HG03060 (cell line): ENCODE measurements at regions not wholly inside any gene's neighbourhood (a gene's known extent, or its start where the extent isn't known, plus 50 kb on each side); places are given as distances from the start of the nearest gene placed in this dataset.
"Not testable (repeated sequence)": the region's sequence is repeated elsewhere in the genome, so short reads cannot be mapped to it uniquely, and the experiment has no call there.

Experiments
- ATAC-seq: cut with Tn5 transposase; IDR thresholded peaks from one replicate; pipeline ENCODE4 v1.9.1; 2021; ENCODE audit warnings: low read depth, moderate number of reproducible peaks; ENCODE audit not compliant: unreplicated experiment

DNA sequence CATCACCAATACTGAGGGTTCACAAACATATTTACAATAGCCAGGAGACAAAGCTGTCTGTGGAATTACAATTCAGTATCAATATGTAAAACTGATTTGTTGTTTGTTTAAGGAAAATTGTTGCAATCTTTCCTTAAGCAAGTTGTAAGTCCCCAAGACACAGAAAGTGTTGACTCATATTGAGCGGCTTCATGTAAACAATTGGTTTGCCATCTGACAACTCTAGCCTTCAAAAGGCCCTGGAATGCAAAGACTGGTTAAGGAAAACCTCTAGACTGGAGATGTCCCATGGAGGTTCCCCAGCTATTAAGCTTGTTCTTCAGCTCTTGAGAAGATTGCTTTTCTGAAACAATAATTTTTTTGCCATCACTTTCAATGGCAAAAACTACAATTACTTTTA is 283.7 kb upstream of the PROK2 start:
- no peak for ATAC-seq

DNA sequence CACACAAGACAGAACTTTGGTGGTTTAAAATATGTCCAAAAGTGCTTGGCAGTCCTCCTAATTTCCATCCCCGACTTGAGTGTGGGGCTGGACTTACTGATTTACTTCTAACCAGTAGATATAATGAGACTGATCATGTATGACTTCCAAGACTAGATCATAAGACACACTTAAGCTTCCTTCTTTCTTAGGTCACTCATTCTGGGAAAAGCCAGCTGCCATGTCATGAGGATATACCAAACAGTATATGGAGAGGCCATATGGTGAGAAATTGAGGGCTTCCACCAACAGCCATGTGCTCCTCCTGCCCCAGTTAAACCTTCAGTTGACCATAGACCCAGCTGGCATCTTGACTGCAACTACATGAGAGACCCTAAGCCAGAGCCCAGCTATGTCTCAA is 282.8 kb upstream of the PROK2 start:
- no peak for ATAC-seq

DNA sequence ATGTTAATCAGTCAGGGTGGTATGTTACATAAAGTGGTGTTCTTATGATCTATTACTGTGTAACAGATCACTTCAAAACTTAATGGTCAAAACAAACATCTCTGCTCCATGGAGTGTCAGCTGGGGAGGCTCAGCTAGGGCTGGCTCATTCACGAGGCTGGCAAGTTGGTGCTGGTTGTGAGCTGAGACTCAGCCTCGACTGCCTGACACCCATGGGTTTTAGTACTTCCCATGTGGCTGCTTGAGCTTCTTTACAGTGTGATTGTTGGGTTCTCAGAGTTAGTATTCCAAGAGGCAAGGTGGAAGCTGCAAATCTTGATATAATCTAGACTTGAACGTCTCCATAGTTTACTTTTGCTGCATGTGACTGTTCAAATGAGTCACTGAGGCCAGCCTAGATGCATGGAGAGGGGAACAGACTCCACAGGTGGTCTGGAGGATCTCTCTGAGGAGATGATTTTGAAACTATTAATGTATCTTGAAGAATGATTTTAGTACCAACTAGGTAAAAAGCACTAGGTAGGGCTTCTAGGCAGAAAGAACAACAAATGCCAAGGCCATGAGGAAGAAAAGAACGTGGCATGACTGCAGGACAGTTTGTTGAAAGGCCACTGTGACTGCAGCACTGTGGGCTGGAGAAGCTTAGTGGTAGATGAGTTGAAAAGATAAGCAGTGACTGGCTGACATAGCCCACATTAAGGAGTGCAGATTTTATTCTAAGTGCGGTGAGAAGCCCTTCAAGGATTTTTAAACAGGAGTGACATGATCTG is 281.1 kb upstream of the PROK2 start:
- ATAC-seq: no peak

DNA sequence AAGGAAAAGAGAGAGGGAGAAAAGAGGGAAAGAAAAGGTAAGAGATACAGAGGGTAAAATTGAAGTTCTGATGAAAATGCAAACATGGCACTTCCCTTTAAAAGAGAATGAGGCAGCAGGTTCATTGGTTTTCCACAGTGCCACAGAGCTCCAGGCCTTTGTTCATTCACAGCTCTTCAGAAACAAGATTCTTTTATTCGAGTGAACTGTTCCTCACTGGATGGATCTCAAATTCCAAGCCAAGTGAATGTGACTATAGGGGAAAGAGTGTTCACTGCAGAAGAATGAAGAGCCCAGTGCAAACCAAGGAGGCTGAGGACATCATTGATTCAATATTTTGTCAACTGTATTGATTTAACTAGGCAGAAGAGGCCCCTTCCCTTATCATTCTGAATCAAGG is 280.3 kb upstream of the PROK2 start:
- ATAC-seq: no peak

DNA sequence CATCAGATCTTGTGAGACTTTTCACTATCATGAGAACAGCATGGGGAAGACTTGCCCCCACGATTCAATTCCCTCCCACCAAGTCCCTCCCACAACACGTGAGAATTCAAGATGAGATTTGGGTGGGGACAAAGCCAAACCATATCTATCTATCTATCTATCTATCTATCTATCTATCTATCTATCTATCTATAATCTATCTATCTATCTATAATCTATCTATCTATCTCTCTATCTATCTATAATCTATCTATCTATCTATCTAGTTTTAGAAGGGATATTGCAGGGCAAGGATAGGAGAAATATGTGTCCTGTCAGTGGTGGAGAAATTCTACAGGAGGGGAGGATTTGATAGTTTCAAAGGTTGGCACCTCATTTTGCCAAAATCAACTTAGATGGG is 279.8 kb upstream of the PROK2 start:
- ATAC-seq: not testable (repeated sequence)

DNA sequence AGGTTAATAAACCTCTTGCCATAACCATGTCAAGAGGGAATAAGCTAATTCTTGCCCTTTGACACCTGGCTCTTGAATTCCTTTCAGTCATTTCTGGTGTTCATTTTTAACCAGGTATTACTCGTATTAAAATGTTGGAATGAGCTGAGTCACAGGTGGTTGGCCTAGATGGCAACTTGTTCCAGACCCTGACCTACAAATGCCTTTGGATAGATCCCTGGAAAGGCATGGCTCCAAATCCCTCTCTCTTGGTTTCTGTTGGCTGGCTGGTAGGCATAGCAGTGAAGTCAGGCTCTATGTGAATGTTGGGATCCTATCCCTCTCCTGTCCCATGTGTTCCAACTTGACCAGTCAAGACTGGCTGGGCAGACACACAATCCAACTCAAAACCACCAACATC is 277.1 kb upstream of the PROK2 start:
- ATAC-seq: no peak

DNA sequence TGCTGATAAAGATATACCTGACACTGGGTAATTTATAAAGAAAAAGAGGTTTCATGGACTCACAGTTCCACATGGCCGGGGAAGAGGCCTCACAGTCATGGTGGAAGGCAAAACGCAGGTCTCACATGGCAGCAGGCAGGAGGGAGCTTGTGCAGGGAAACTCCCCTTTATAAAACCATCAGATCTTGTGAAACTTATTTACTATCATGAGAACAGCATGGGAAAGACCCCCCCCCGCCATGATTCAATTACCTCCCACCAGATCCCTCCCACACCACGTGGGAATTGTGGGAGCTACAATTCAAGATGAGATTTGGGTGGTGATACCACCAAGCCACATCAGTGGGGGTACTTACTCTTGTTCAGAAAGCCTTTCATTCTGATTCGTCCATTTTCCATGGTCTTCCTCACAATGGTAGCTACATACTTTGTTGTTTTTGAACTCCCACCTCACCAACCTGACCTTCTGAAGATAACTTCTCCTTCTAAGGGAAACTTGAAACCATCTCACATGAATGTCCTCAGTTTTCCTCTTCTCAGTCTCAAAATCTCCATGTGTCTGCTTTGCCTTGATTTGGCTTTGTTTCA is 275.6 kb upstream of the PROK2 start:
- no peak for ATAC-seq

DNA sequence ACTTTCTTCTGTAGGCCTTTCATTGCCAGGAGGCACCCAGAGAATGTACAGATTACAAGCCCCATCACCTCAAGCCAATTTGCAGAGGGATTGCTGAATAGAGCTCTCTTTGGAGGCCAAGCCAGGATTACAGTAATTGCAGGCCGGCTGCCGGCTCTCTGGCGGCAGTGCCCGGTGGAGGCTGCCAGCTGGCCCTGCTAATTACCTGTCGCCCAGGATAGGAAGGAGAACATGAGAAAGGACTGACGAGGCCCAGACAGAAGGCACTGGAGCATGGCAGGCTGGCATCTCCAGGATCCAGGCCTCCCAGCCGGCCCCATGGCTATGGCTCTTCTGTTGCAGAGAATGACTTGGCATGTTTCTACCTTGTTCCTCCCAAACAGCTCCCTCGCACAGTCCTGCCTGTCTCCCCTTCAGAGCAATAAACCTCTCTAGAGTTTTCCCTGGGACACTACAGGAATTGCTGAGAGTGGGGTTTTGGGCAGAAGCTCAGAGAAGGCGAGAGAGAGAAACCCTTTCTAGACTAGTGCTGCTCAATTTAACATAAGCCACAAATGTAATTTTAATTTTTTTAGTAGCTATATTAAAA is 273.6 kb upstream of the PROK2 start:
- ATAC-seq: no peak

DNA sequence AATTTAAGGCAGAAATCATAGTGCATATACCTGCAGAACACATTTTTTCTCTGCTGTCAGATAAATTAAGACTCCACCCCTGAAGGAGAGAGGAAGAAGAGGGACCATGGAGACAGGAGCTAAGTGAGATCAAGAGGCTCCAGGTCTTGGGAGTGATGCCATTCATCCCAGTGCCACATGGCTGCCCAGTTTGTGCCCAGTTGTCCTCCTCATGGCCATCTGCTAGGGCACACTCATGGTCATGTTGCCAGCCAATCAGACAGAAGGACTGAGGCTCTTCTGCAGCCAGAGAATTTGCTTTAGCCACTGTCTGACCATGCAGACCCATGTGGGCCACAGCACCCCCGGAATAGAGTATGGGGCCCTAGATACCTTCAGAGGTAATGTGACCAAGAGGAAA is 270.5 kb upstream of the PROK2 start:
- no peak for ATAC-seq

DNA sequence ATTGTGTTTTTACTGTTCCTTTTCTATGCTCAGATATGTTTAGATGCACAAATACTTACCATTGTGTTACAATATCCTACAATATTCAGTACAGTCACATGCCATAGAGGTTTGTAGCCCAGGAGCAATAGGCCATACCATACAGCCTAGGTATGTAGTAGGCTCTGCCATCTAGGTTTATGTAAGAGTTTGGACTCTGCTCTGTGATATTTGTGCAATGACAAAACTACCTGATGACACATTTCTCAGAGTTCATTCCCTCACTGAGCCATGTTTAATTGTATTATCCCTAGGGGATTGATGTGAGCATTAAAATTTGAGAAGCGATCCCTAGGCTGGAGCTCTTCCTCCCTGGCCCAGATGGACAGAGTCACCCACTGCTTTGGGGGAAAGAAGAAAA is 270.0 kb upstream of the PROK2 start:
- ATAC-seq: no peak

DNA sequence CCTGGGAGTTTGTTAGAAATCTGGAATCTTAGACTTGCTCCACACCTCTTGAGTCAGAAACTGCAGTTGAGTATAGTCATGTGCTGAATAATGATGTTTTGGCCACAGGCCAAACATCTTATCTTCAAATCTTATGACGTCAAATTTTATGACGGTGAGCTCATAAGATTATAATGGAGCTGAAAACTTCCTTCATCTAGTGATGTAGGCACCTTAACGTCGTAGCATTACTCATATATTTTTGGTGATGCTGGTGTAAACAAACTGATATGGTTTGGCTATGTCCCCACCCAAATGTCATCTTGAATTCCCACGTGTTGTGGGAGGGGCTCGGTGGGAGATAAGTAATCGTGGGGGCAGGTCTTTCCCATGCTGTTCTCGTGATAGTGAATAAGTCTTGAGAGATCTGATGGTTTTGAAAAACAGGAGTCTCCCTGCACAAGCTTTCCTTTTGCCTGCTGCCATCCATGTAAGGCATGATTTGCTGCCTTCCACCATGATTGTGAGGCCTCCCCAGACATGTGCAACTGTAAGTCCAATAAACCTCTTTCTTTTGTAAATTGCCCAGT is 268.0 kb upstream of the PROK2 start:
- no peak for ATAC-seq

DNA sequence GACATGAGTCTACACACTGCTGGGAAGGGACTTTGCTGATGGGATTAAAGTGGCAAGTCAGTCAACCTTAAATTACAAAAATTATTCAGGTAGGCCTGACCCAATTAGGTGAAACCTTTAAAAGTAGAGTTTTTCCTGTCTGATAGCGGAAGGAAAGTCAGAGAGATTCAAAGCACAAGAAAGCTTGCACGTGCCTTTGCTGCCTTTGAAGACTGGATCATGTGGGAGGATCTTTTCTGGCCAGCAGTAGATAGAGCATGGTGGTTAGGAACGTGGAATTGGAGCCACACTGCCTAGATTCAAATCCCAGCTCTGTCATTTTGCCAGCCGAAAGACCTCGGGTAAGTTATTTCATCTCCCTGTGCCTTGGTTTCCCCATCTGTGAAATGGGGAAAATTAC is 265.8 kb upstream of the PROK2 start:
- no peak for ATAC-seq

DNA sequence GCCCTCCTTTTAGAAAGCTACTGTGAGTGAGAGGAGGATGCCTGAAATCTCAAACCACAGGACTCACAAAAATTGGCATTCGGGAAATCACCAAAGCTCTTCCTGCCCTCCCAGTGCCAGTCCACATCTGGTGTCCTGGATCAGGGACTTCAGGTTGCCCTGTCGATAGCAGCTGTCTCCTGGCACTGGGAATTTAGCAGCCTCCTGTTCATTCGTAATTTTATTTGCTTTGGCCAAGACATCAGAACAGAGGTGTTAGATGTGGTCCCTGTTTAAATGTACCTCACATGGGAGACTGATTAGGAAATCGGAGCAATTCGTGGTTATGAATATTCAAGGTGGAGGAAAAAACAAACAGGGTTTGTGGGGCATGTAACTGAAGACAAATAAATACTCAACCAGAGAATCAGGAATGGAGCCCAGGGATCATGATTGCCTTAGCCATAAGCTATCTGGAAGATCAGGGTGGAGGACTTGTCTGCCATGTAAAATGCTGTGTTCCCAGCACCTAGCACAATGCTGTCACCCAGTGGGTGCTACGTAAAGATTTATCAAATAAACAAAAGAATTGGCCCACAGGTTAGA is 265.2 kb upstream of the PROK2 start:
- ATAC-seq: no peak

DNA sequence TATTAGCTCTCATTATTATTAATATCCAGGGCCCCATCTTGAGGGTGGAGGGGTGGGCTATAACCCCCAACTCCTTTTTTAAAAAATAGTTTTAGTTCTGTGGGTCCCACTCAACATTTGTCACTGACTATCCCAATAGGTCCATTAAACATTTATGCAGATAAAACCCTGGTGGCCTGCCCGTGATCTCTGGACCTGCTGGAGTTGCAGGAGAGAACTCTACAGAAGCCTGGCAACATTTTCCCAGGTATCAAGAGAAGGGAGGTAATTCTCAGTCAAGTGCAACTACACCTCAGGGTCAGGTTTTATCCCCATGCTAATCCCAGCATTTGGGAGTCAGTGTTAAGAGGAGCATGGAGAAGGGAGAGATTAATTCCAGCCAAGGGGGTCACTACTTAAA is 264.4 kb upstream of the PROK2 start:
- ATAC-seq: no peak

DNA sequence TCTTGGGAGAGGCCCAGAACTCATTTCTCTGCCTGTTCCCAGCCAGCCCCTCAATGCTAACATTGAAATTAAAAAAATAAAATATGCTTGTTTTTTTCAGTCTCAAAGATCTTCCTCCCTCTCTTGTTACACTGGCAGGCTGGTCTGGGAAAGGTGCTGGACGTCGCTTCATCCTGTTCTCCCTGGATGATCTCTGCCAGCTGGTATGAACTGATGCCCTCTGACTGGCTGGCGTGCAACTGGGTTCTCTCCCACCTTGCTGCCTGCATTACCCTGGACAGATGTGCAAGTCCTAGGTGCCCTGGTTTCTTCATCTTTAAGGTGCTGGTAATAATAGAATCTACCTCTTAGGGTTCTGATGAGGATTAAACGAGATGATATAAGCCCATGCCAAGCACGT is 263.9 kb upstream of the PROK2 start:
- ATAC-seq: no peak

DNA sequence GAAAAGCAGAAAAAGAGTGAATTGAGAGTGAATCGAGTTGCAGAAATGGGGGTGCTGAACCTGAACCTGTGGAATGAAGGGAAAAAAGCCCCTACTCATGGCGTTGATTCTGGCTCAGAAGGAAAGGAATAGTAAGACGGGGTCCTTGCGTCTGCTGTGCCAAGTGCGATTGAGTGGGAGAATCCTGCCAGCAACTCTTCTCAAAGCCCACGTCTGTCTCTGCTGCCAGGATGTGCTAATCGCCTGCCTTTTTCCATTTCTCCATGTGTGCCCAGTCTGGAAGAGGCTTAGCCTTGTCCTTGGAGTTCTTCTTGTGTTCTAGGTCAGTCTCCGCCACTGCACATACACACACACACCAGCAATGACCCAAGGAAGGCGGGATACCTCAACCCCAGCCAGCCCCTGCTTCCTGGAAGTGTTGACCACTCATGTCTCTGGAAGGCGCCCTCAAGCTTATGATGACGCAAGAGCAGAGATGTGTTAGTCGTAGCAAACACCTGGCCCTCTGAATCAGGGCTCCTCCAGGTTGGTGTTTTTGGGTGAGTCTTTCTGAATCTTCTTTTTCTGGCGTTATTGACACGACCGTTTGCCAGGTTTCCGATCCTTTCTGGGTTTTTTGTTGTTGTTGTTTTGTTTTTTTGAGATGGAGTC is 262.4 kb upstream of the PROK2 start:
- no peak for ATAC-seq

DNA sequence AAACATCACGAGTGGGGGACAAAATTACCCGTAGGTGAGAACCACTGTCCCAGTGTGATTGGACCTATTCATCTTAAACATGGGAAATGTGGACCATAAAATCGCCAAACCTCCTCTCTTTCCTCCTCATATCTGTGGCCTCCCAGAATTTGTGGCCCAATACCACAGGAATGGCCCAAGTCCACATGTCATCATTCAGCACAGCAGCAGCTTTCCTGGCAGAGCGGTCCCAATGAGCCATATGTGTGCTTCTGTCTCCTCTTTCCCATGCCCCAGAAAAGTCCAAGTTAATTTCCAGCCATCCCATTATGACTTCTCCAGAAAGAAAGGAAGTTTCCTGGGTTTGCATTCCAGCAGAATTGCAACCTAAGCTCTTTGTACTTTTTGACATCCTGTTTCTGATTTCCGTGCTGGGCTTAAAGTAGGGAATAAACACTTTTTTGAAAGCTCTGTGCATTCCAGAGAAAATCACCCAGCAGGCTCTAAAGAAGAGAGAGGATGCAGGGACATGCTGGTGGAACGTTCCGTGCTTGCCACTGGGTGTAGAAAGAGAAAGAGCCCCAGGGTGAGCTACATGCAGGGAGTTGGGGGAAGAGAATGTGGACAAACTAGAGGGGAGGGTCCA is 259.4 kb upstream of the PROK2 start:
- no peak for ATAC-seq

DNA sequence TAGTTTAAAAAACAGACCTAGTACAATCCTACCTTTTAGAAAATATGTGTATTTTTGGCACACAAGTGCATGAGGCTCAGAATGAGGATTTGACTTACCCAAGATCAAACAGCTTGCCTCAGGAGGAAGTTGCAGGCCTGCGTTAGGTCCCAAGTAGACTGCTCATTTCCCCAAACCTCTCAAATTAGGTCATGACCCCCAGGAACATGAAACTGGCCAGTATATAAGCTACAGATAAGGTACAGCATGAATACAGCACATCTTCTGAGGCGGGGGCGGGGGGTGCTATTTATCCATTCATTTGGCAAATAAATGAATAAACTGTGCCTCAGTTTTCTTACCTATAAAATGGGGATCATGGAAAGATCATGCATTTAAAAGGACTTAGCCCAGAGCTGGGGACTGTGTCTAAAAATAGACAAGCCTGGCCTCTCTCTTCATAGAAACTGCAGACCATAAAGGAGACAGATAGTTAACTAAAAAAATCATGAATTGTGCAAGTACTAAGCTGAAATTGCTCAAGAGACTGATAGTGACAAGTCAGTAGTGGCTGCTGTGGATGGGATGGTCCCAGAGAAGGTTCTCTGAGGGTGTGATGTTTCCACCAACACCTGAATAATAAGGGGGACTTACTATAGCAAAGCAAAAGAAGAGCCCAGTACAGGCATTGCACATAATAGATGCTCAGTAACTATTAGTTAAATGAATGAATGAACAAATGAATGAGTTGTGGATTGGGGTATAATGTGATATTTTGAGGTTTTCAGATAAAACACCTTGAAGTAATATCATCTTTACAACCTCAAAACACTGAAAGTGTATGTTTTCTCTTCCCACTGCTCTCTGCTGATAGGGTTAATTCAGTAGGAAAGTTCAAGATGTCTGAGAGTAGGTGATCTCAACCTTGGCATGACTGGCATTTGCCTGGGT is 258.5 kb upstream of the PROK2 start:
- no peak for ATAC-seq

DNA sequence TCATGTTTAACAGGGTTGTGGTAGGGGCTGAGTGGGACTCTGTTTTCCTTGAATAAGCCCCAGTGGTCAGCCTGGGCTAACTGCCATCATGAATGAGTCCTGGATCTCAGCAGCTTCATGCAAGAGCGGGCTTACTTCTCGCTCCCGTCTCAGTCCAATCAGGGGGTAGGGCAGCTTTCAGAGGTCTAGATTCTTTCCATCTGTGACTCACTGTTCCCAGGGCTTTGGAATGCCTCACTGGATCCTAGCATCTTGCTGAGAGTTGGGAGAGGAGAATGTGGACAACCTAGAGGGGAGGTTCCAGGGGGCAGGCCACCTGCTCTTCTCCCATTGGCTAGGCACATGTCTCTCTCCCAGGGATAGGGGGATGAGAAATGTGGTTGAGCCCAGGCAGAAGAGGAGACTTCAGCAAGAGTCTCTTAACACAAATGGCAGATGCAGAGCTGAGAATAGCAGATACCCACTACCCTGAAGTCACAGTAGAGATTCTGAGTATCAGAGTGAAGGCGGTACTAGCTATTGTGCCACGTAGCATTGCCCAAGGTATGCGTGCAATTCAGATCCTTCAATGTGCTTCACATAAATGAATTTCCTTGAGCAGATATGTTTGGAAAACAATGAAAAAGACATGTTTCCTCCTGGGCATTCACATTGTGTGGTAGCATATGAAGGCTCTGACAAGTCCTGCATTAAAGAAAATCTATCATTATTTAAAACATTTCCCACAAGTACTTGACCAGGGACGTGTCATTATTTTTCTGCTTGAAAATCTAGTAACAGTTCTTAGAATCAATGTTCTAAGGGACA is 257.7 kb upstream of the PROK2 start:
- ATAC-seq: no peak
